Transverse colon (tissue), 3 donors: ENCODE measurements at regions not wholly inside any gene's neighbourhood (a gene's known extent, or its start where the extent isn't known, plus 50 kb on each side); places are given as distances from the start of the nearest gene placed in this dataset.

Experiments
- POLR2A ChIP-seq: fragments of 450-650 bp; IDR thresholded peaks from one replicate; pipeline ENCODE4 v1.6.1; 2016; ENCODE audit warnings: antibody characterized with exemption, mild to moderate bottlenecking, moderate library complexity
- POLR2AphosphoS5 ChIP-seq, 3 donors: sonication (generic); formaldehyde crosslinking; IDR thresholded peaks; one replicate each; pipeline ENCODE4 v1.6.1; 2016; ENCODE audit warnings: antibody characterized with exemption in 3 of 3

DNA sequence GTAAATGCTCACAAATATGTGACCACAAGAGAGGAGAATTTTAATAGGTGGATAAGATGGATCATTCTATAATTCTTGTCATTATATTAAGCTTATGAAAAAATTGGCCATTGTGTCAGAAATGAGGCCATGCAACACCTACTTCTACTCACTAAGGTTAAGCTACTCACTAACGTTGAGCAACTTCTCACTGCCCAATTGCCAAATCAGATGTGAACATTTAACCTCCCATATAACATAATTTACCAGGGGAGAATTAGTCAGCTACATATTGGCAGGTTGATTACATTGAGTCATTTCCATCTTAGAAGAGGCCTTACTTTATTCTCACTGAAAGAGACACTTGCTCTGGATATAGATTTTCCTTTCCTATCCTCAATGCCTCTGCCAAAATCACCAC, 211.2 kb upstream of the DGKB start:
- TF ChIP-seq POLR2A (no peak), POLR2AphosphoS5 (IDR thresholded peaks at IDR 0.05) (no peak)
